ENCODE measurements at regions not wholly inside any gene's neighbourhood (a gene's known extent, or its start where the extent isn't known, plus 50 kb on each side); places are given as distances from the start of the nearest gene placed in this dataset.

DNA sequence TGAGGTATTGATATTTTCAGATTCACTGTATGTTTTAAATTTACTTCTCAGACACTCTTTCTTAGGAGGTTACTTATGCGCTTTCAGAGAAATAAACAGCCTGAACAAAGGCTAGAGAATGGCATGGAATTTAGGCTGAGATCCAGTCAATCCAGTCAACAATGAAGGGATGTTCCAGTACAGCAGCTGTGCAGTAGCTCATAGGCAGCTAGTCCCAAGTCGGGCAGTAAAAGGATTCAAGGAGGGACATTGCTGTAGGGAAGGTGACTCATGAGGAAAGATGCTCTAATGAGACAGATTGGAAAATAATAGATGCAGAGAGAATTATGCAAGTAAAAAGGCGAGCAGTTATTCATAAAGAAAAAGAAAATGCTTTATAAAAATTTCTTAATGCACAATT, 397.9 kb upstream of the RGPD4 start:
- no peaks in the 10 kb centered on the region for H3K36me3 Mint-ChIP-seq (ENCODE audit: low read depth)
- peaks cover 14% of the 10 kb centered on the region; the same call in 2 of the 3 replicates for H3K9me3 Mint-ChIP-seq
- no peak for TF ChIP-seq EZH2phosphoT487 (IDR thresholded peaks at IDR 0.05; ENCODE audit: unreplicated experiment)
- no peak for TF ChIP-seq ZNF114 (CRISPR knock-in tag; IDR thresholded peaks at IDR 0.05)
- no peak for TF ChIP-seq NANOG (IDR thresholded peaks at IDR 0.05; ENCODE audit: borderline replicate concordance)
- no peak for TF ChIP-seq EZH2 (IDR thresholded peaks at IDR 0.05; ENCODE audit: low read depth, unreplicated experiment)
- TF ChIP-seq CTCF (conservative IDR thresholded peaks at IDR 0.05; ENCODE audit: low read depth in 2 of 2): no peak
- TF ChIP-seq JUNB (IDR thresholded peaks at IDR 0.05; ENCODE audit: unreplicated experiment): no peak
- no peak for TF ChIP-seq ZNF462 (CRISPR knock-in tag; IDR thresholded peaks at IDR 0.05)
- TF ChIP-seq ZNF331 (CRISPR knock-in tag; IDR thresholded peaks at IDR 0.05; ENCODE audit: low read depth): no peak
- TF ChIP-seq, protein P1, sequence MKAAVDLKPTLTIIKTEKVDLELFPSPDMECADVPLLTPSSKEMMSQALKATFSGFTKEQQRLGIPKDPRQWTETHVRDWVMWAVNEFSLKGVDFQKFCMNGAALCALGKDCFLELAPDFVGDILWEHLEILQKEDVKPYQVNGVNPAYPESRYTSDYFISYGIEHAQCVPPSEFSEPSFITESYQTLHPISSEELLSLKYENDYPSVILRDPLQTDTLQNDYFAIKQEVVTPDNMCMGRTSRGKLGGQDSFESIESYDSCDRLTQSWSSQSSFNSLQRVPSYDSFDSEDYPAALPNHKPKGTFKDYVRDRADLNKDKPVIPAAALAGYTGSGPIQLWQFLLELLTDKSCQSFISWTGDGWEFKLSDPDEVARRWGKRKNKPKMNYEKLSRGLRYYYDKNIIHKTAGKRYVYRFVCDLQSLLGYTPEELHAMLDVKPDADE (IDR thresholded peaks at IDR 0.05): no peak
- no peak for TF ChIP-seq STAT1 (IDR thresholded peaks at IDR 0.05; ENCODE audit: unreplicated experiment)
- TF ChIP-seq CREB1 (CRISPR knock-in tag; IDR thresholded peaks at IDR 0.05; ENCODE audit: low read depth): no peak
- TF ChIP-seq, protein P2, sequence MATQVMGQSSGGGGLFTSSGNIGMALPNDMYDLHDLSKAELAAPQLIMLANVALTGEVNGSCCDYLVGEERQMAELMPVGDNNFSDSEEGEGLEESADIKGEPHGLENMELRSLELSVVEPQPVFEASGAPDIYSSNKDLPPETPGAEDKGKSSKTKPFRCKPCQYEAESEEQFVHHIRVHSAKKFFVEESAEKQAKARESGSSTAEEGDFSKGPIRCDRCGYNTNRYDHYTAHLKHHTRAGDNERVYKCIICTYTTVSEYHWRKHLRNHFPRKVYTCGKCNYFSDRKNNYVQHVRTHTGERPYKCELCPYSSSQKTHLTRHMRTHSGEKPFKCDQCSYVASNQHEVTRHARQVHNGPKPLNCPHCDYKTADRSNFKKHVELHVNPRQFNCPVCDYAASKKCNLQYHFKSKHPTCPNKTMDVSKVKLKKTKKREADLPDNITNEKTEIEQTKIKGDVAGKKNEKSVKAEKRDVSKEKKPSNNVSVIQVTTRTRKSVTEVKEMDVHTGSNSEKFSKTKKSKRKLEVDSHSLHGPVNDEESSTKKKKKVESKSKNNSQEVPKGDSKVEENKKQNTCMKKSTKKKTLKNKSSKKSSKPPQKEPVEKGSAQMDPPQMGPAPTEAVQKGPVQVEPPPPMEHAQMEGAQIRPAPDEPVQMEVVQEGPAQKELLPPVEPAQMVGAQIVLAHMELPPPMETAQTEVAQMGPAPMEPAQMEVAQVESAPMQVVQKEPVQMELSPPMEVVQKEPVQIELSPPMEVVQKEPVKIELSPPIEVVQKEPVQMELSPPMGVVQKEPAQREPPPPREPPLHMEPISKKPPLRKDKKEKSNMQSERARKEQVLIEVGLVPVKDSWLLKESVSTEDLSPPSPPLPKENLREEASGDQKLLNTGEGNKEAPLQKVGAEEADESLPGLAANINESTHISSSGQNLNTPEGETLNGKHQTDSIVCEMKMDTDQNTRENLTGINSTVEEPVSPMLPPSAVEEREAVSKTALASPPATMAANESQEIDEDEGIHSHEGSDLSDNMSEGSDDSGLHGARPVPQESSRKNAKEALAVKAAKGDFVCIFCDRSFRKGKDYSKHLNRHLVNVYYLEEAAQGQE (IDR thresholded peaks at IDR 0.05; ENCODE audit: unreplicated experiment): no peak
- TF ChIP-seq POLR2AphosphoS5 (IDR thresholded peaks at IDR 0.05; ENCODE audit: low read depth): no peak
- no peaks in the 10 kb centered on the region for H4K20me1 ChIP-seq (replicated peaks; ENCODE audit: insufficient read depth)
- no peaks in the 10 kb centered on the region for H3K36me3 ChIP-seq (ENCODE audit: insufficient read depth)
- no peak overlapping the region for H2AFZ ChIP-seq
- H3K4me3 ChIP-seq: no peak overlapping the region
- no peaks in the 10 kb centered on the region for H3K4me1 Mint-ChIP-seq
- no peaks in the 10 kb centered on the region for H3K27me3 Mint-ChIP-seq (ENCODE audit: insufficient read depth, low read depth, poor library complexity)
- H3K27ac Mint-ChIP-seq: no peak overlapping the region
- no peak overlapping the region for H3K4me3 Mint-ChIP-seq
- no peak overlapping the region for H3K27ac ChIP-seq (ENCODE audit: low read depth)
- no peaks in the 10 kb centered on the region for H3K27me3 ChIP-seq (ENCODE audit: insufficient read depth)
- ATAC-seq (no peak), DNase-seq (ENCODE audit: low spot score) (no peak)
- peaks cover 9% of the 10 kb centered on the region; the same call in 1 of the 2 replicates for H3K9me2 ChIP-seq (ENCODE audit: insufficient read depth)
- no peaks in the 10 kb centered on the region for H3K4me1 ChIP-seq (ENCODE audit: insufficient read depth)
- H3K4me2 ChIP-seq: no peak overlapping the region
- H3F3A ChIP-seq (replicated peaks; ENCODE audit: low read depth): no peaks in the 10 kb centered on the region
- H3K79me2 ChIP-seq (replicated peaks; ENCODE audit: insufficient read depth): no peaks in the 10 kb centered on the region
